ENCODE measurements at regions not wholly inside any gene's neighbourhood (a gene's known extent, or its start where the extent isn't known, plus 50 kb on each side); places are given as distances from the start of the nearest gene placed in this dataset.

DNA sequence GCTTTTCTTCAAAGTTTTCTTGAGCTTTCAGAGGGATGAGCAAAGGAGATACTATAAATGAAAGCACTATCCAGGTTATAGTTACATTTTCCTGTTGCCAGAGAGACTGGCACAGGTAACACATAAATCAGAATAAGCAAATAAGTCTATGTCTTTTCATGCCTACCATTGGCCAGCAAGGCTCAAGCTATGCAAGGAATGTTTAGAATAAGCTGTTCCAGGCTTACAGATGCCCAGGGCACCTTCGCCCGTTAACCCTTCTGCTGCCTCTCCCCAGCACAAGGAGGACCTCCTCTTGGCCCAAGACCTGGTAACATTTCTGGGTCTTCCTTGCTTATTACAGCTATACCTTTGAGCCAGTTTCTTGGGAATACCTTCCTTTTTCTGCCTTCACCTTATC lies 233.7 kb upstream of the MEIS1 start:
- H3K27ac ChIP-seq (ENCODE audit: low read depth, low read length, poor library complexity, severe bottlenecking), result no peak overlapping the region
- H3K4me1 ChIP-seq (ENCODE audit: insufficient read depth, low read length, poor library complexity, severe bottlenecking), result no peaks in the 10 kb centered on the region
- POLR2A ChIA-PET (ENCODE audit: low non-redundant PET), result no interaction called here
- H3K9me3 ChIP-seq (ENCODE audit: low read depth, low read length, poor library complexity, severe bottlenecking), result peaks cover 7% of the 10 kb centered on the region
- no peak overlapping the region for H3K4me3 ChIP-seq (ENCODE audit: low read depth, low read length, poor library complexity, severe bottlenecking)
- BruUV-seq (replicated peaks), result no TSS peak
- DNase-seq (ENCODE audit: low spot score), result no peak
- intact Hi-C loops (cut with micrococcal nuclease; ENCODE audit: unreplicated experiment), result no loop called here
- CTCF ChIA-PET, result no interaction called here
- H3K36me3 ChIP-seq (ENCODE audit: insufficient read depth, low read length, poor library complexity, severe bottlenecking), result no peaks in the 10 kb centered on the region
- TF ChIP-seq, protein P1, sequence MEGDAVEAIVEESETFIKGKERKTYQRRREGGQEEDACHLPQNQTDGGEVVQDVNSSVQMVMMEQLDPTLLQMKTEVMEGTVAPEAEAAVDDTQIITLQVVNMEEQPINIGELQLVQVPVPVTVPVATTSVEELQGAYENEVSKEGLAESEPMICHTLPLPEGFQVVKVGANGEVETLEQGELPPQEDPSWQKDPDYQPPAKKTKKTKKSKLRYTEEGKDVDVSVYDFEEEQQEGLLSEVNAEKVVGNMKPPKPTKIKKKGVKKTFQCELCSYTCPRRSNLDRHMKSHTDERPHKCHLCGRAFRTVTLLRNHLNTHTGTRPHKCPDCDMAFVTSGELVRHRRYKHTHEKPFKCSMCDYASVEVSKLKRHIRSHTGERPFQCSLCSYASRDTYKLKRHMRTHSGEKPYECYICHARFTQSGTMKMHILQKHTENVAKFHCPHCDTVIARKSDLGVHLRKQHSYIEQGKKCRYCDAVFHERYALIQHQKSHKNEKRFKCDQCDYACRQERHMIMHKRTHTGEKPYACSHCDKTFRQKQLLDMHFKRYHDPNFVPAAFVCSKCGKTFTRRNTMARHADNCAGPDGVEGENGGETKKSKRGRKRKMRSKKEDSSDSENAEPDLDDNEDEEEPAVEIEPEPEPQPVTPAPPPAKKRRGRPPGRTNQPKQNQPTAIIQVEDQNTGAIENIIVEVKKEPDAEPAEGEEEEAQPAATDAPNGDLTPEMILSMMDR (conservative IDR thresholded peaks at IDR 0.05; ENCODE audit: low read depth, low read length), result no peak
- TF ChIP-seq EZH2 (IDR thresholded peaks at IDR 0.05; ENCODE audit: borderline replicate concordance, low read depth, low read length, poor library complexity, severe bottlenecking), result no peak
- H3K27me3 ChIP-seq (replicated peaks; ENCODE audit: insufficient read depth, low read depth, low read length, poor library complexity), result no peaks in the 10 kb centered on the region

GRCh38 chr2:66198873-66199272 lies 236.1 kb upstream of the MEIS1 start:
- CTCF ChIA-PET, result no interaction called here
- TF ChIP-seq, protein P1 (conservative IDR thresholded peaks at IDR 0.05; ENCODE audit: low read depth, low read length), result no peak
- TF ChIP-seq EZH2 (IDR thresholded peaks at IDR 0.05; ENCODE audit: borderline replicate concordance, low read depth, low read length, poor library complexity, severe bottlenecking), result no peak
- peaks cover 7% of the 10 kb centered on the region for H3K9me3 ChIP-seq (ENCODE audit: low read depth, low read length, poor library complexity, severe bottlenecking)
- H3K27ac ChIP-seq (ENCODE audit: low read depth, low read length, poor library complexity, severe bottlenecking), result no peak overlapping the region
- POLR2A ChIA-PET (ENCODE audit: low non-redundant PET), result no interaction called here
- H3K4me1 ChIP-seq (ENCODE audit: insufficient read depth, low read length, poor library complexity, severe bottlenecking), result no peaks in the 10 kb centered on the region
- BruUV-seq (replicated peaks), result no TSS peak
- DNase-seq (ENCODE audit: low spot score), result no peak
- no peaks in the 10 kb centered on the region for H3K36me3 ChIP-seq (ENCODE audit: insufficient read depth, low read length, poor library complexity, severe bottlenecking)
- no peaks in the 10 kb centered on the region for H3K27me3 ChIP-seq (replicated peaks; ENCODE audit: insufficient read depth, low read depth, low read length, poor library complexity)
- intact Hi-C loops (cut with micrococcal nuclease; ENCODE audit: unreplicated experiment), result no loop called here
- no peak overlapping the region for H3K4me3 ChIP-seq (ENCODE audit: low read depth, low read length, poor library complexity, severe bottlenecking)

- no peak for DNase-seq (ENCODE audit: low spot score)
- no peaks in the 10 kb centered on the region for H3K27me3 ChIP-seq (replicated peaks; ENCODE audit: insufficient read depth, low read depth, low read length, poor library complexity)
- H3K9me3 ChIP-seq (ENCODE audit: low read depth, low read length, poor library complexity, severe bottlenecking), result no peaks in the 10 kb centered on the region
- no TSS peak for BruUV-seq (replicated peaks)
- no peak overlapping the region for H3K27ac ChIP-seq (ENCODE audit: low read depth, low read length, poor library complexity, severe bottlenecking)
- TF ChIP-seq, protein P1 (conservative IDR thresholded peaks at IDR 0.05; ENCODE audit: low read depth, low read length), result no peak
- no peak for TF ChIP-seq EZH2 (IDR thresholded peaks at IDR 0.05; ENCODE audit: borderline replicate concordance, low read depth, low read length, poor library complexity, severe bottlenecking)
- H3K36me3 ChIP-seq (ENCODE audit: insufficient read depth, low read length, poor library complexity, severe bottlenecking), result no peaks in the 10 kb centered on the region
- intact Hi-C loops (cut with micrococcal nuclease; ENCODE audit: unreplicated experiment), result no loop called here
- H3K4me3 ChIP-seq (ENCODE audit: low read depth, low read length, poor library complexity, severe bottlenecking), result no peak overlapping the region
- POLR2A ChIA-PET (ENCODE audit: low non-redundant PET), result no interaction called here
- no peaks in the 10 kb centered on the region for H3K4me1 ChIP-seq (ENCODE audit: insufficient read depth, low read length, poor library complexity, severe bottlenecking)
- CTCF ChIA-PET, result no interaction called here
These were observed 242.0 kb upstream of the MEIS1 start for GRCh38 chr2:66192888-66193287.
